ENCODE measurements at regions not wholly inside any gene's neighbourhood (a gene's known extent, or its start where the extent isn't known, plus 50 kb on each side); places are given as distances from the start of the nearest gene placed in this dataset.

DNA sequence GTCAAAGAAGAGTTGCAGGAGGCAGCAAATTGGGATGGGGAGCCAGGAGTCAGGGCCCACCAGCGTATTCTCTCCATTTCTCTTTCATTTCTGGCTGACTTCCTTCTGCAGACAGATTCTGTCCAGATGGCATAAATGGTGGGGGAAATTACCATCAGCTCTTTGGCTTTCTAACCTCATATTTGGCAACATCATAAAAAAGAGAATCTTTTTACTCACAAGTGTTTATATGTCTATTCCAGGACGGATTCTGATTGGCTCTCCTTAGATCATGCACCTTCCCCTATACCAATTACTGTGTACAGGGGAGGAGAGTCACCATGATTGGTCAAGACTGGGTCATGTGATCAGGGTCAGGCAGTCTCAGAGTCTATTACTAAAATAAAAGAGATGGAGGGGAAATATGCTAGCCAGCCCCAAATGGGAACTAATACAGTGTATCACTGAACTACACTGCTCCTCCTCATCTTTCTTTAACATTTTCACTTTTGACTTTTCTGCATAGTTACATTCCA, 537.1 kb upstream of the EEF2KMT start:
- TF ChIP-seq POLR2A (IDR thresholded peaks at IDR 0.05; ENCODE audit: extremely low read depth, insufficient read length): no peak
- TF ChIP-seq, protein P1, sequence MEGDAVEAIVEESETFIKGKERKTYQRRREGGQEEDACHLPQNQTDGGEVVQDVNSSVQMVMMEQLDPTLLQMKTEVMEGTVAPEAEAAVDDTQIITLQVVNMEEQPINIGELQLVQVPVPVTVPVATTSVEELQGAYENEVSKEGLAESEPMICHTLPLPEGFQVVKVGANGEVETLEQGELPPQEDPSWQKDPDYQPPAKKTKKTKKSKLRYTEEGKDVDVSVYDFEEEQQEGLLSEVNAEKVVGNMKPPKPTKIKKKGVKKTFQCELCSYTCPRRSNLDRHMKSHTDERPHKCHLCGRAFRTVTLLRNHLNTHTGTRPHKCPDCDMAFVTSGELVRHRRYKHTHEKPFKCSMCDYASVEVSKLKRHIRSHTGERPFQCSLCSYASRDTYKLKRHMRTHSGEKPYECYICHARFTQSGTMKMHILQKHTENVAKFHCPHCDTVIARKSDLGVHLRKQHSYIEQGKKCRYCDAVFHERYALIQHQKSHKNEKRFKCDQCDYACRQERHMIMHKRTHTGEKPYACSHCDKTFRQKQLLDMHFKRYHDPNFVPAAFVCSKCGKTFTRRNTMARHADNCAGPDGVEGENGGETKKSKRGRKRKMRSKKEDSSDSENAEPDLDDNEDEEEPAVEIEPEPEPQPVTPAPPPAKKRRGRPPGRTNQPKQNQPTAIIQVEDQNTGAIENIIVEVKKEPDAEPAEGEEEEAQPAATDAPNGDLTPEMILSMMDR (IDR thresholded peaks at IDR 0.05; ENCODE audit: low read depth, low read length): no peak
- TF ChIP-seq, protein P2, sequence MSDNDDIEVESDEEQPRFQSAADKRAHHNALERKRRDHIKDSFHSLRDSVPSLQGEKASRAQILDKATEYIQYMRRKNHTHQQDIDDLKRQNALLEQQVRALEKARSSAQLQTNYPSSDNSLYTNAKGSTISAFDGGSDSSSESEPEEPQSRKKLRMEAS (IDR thresholded peaks at IDR 0.05; ENCODE audit: low read depth, low read length): no peak
- no peak for TF ChIP-seq MYC (IDR thresholded peaks at IDR 0.05; ENCODE audit: low read depth, low read length)
